Trophoblast cell (in vitro differentiated cells and primary cell): ENCODE measurements at regions not wholly inside any gene's neighbourhood (a gene's known extent, or its start where the extent isn't known, plus 50 kb on each side); places are given as distances from the start of the nearest gene placed in this dataset.

Experiments used
- DNase-seq, 2 donors: peaks; one replicate each; pipeline ENCODE4 v3.0.0-alpha.2; 2016
- H2AFZ ChIP-seq: 2 replicates; pipeline ENCODE4 v1.6.1; 2013; ENCODE audit warnings: low read length, moderate library complexity, mild to moderate bottlenecking; ENCODE audit not compliant: insufficient read depth, poor library complexity
- H2AK5ac ChIP-seq: 2 replicates; pipeline ENCODE4 v1.6.1; 2013; ENCODE audit warnings: mild to moderate bottlenecking, low read length
- H2BK120ac ChIP-seq: 2 replicates; pipeline ENCODE4 v1.6.1; 2013; ENCODE audit warnings: low read length, mild to moderate bottlenecking, moderate library complexity; ENCODE audit not compliant: insufficient read depth, poor library complexity
- H2BK12ac ChIP-seq: 2 replicates; pipeline ENCODE4 v1.6.1; 2013; ENCODE audit warnings: mild to moderate bottlenecking, low read length, moderate library complexity
- H2BK5ac ChIP-seq: 2 replicates; pipeline ENCODE4 v1.6.1; 2013; ENCODE audit warnings: low read length, low read depth, moderate library complexity, mild to moderate bottlenecking; ENCODE audit not compliant: poor library complexity
- H3K14ac ChIP-seq: 2 replicates; pipeline ENCODE4 v1.6.1; 2013; ENCODE audit warnings: mild to moderate bottlenecking, low read length
- H3K18ac ChIP-seq: 2 replicates; pipeline ENCODE4 v1.6.1; 2013; ENCODE audit warnings: mild to moderate bottlenecking, low read length
- H3K23ac ChIP-seq: 2 replicates; pipeline ENCODE4 v1.6.1; 2013; ENCODE audit warnings: low read length
- H3K27ac ChIP-seq: 2 replicates; pipeline ENCODE4 v1.5.1; 2013; ENCODE audit warnings: low read depth, mild to moderate bottlenecking, inconsistent platforms, low read length, moderate library complexity
- H3K27me3 ChIP-seq: 2 replicates; pipeline ENCODE4 v1.6.1; 2013; ENCODE audit warnings: inconsistent platforms, mild to moderate bottlenecking, low read length, moderate library complexity; ENCODE audit not compliant: insufficient read depth
- H3K36me3 ChIP-seq, 2 experiments: 1 replicate in 1 of 2; 2 replicates in 1 of 2; pipeline ENCODE4 v1.6.1; 2013; ENCODE audit warnings: low read length in 2 of 2, mild to moderate bottlenecking in 2 of 2, moderate library complexity in 1 of 2; ENCODE audit not compliant: insufficient read depth in 2 of 2, control insufficient read depth in 1 of 2
- H3K4ac ChIP-seq: 2 replicates; pipeline ENCODE4 v1.6.1; 2013; ENCODE audit warnings: low read depth, mild to moderate bottlenecking, low read length, moderate library complexity
- H3K4me1 ChIP-seq, 2 experiments: 1 replicate in 1 of 2; 2 replicates in 1 of 2; pipeline ENCODE4 v1.6.1; 2013; ENCODE audit warnings: low read length in 2 of 2, mild to moderate bottlenecking in 2 of 2, moderate library complexity in 1 of 2; ENCODE audit not compliant: insufficient read depth in 2 of 2, control insufficient read depth in 1 of 2
- H3K4me2 ChIP-seq: 2 replicates; pipeline ENCODE4 v1.6.1; 2013; ENCODE audit warnings: inconsistent platforms, mild to moderate bottlenecking, low read length, moderate library complexity
- H3K4me3 ChIP-seq: 2 replicates; pipeline ENCODE4 v1.5.1; 2013; ENCODE audit warnings: mild to moderate bottlenecking, low read depth, low read length, inconsistent platforms
- H3K79me1 ChIP-seq: one replicate; pipeline ENCODE4 v1.6.1; 2013; ENCODE audit warnings: low read length
- H3K79me2 ChIP-seq: 2 replicates; pipeline ENCODE4 v1.6.1; 2013; ENCODE audit warnings: low read length, mild to moderate bottlenecking; ENCODE audit not compliant: control insufficient read depth, insufficient read depth, poor library complexity
- H3K9ac ChIP-seq: 2 replicates; pipeline ENCODE4 v1.6.1; 2013; ENCODE audit warnings: mild to moderate bottlenecking, low read length
- H3K9me3 ChIP-seq: 2 replicates; pipeline ENCODE4 v1.6.1; 2013; ENCODE audit warnings: low read depth, mild to moderate bottlenecking, control low read depth, inconsistent platforms, low read length; ENCODE audit not compliant: insufficient read depth
- H4K12ac ChIP-seq: 2 replicates; pipeline ENCODE4 v1.6.1; 2013; ENCODE audit warnings: low read depth, mild to moderate bottlenecking, low read length, moderate library complexity
- H4K8ac ChIP-seq: 2 replicates; pipeline ENCODE4 v1.6.1; 2013; ENCODE audit warnings: low read depth, mild to moderate bottlenecking, low read length, moderate library complexity
- H4K91ac ChIP-seq: one replicate; pipeline ENCODE4 v1.6.1; 2013; ENCODE audit warnings: low read depth, mild to moderate bottlenecking, low read length, moderate library complexity
- WGBS: extraction: QIAGEN DNeasy Blood & Tissue Kit; methylation state at CpG from one replicate; pipeline ENCODE4 v1.1.7; 2013; ENCODE audit warnings: missing lambda C conversion rate; ENCODE audit not compliant: insufficient read length, insufficient coverage; ENCODE audit errors: extremely low coverage; 5-methylcytosine and 5-hydroxymethylcytosine counted together

DNA sequence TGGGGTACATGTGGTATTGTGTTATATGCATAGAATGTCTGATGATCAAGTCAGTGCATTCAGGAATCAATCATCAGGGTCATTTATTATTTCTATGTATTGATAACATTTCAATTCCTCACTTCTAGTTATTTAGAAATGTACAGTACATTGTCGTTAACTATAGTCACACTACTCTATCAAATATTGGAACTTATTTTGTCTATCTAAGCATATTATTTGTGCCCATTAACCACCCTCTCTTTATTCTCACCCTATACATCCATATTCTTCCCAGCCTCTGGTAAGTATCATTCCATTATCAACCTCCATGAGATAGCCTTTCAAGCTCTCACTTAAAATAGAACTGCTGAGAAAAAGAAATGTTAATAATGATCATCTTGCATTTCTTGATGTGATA lies 596.5 kb upstream of the POT1 start:
- Histone ChIP-seq H3K79me1 (no peaks in the 10 kb centered on the region), H3K27ac (no peak overlapping the region), H2AK5ac (no peak overlapping the region), H2BK5ac (no peak overlapping the region), H3K4ac (no peak overlapping the region), H4K8ac (no peak overlapping the region), H3K23ac (no peak overlapping the region), H2BK12ac (no peak overlapping the region), H3K27me3 (no peaks in the 10 kb centered on the region), H2AFZ (no peak overlapping the region), H3K14ac (no peak overlapping the region), H3K79me2 (no peaks in the 10 kb centered on the region), H3K9me3 (no peaks in the 10 kb centered on the region), H3K4me3 (no peak overlapping the region), H4K12ac (no peak overlapping the region), H4K91ac (no peak overlapping the region), H3K4me2 (no peak overlapping the region), H3K18ac (no peak overlapping the region), H2BK120ac (no peak overlapping the region), H3K36me3 (no peaks in the 10 kb centered on the region), H3K4me1 (no peaks in the 10 kb centered on the region), H3K9ac (no peak overlapping the region)
- no peak for DNase-seq
- no CpG with 5 or more reads among the region's 1 CpG for WGBS

DNA sequence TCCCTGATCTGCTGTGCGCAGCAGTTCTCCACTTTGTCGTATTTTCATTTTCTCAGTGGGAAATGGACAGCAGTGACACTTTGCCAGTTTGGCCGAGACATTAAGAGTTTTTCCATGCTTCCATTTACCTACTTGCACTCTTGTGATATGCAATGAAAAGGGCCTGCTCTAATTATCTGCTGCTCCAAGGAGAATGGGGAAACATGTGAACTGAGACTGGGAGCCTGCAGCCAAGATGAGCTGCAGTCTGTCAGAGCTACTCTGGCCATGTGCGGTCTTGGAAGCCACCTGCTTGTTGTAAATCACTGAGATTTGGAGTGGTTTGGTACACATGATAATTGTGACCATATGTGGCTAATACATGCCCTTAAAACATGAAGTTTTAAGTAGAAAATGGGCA lies 586.6 kb upstream of the POT1 start:
- H3K36me3 ChIP-seq, result no peaks in the 10 kb centered on the region
- no peak overlapping the region for H2AK5ac ChIP-seq
- no peaks in the 10 kb centered on the region for H3K79me2 ChIP-seq
- no peaks in the 10 kb centered on the region for H3K79me1 ChIP-seq
- H4K8ac ChIP-seq, result no peak overlapping the region
- H3K27me3 ChIP-seq, result no peaks in the 10 kb centered on the region
- H3K9me3 ChIP-seq, result no peaks in the 10 kb centered on the region
- no peak for DNase-seq
- H4K12ac ChIP-seq, result no peak overlapping the region
- no CpG with 5 or more reads among the region's 4 CpGs for WGBS
- no peak overlapping the region for H2BK12ac ChIP-seq
- no peak overlapping the region for H3K18ac ChIP-seq
- no peak overlapping the region for H2BK5ac ChIP-seq
- H4K91ac ChIP-seq, result no peak overlapping the region
- no peak overlapping the region for H3K14ac ChIP-seq
- H3K9ac ChIP-seq, result no peak overlapping the region
- H2AFZ ChIP-seq, result no peak overlapping the region
- H3K4me2 ChIP-seq, result no peak overlapping the region
- no peaks in the 10 kb centered on the region for H3K4me1 ChIP-seq
- H2BK120ac ChIP-seq, result no peak overlapping the region
- H3K27ac ChIP-seq, result no peak overlapping the region
- H3K23ac ChIP-seq, result no peak overlapping the region
- H3K4me3 ChIP-seq, result no peak overlapping the region
- no peak overlapping the region for H3K4ac ChIP-seq

DNA sequence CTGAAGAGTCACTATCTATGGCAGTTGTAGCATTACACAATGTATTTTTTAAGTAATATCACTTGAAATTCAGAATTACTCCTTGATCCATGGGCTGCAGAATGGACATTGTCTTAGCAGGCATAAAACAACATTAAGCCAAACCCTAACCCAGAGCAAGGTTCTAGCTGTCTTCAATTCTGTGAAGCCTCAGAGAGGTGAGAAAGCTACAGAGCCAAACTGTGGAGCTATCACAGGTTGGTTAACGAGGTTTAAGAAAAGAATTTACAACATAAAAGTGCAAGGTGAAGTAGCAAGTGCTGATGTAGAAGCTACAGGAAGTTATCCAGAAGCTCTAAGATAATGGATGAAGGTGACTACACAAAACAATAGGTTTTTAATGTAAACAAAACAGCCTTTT lies 582.7 kb upstream of the POT1 start:
- DNase-seq, result no peak
- Histone ChIP-seq H4K12ac (no peak overlapping the region), H3K14ac (no peak overlapping the region), H2BK5ac (no peak overlapping the region), H3K9me3 (no peaks in the 10 kb centered on the region), H4K8ac (no peak overlapping the region), H3K36me3 (no peaks in the 10 kb centered on the region), H4K91ac (no peak overlapping the region), H3K23ac (no peak overlapping the region), H3K18ac (no peak overlapping the region), H3K27ac (no peak overlapping the region), H3K79me1 (no peaks in the 10 kb centered on the region), H3K4me3 (no peak overlapping the region), H2BK12ac (no peak overlapping the region), H3K4me1 (no peaks in the 10 kb centered on the region), H2AK5ac (no peak overlapping the region), H3K4ac (no peak overlapping the region), H2BK120ac (no peak overlapping the region), H3K9ac (no peak overlapping the region), H3K4me2 (no peak overlapping the region), H3K79me2 (no peaks in the 10 kb centered on the region), H2AFZ (no peak overlapping the region), H3K27me3 (no peaks in the 10 kb centered on the region)
- WGBS, result no CpG with 5 or more reads among the region's 1 CpG

DNA sequence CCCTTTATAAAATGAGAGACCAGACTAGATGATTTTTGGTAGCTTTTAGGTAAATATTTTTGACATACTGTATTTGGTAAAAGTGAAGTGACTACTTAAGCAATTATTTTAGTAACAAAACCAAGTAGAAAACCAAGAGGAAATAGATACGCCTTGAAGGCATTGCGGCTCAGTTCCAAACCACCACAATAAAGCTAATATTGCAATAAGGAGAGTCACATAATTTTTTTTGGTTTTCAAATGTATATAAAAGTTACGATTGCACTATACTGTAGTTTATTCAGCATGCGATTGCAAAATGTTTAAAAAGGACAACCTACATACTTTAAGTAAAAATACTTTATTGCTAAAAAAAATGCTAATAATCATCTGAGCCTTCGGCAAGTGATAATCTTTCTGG lies 581.7 kb upstream of the POT1 start:
- no peak overlapping the region for H3K4me3 ChIP-seq
- H4K91ac ChIP-seq, result no peak overlapping the region
- H3K14ac ChIP-seq, result no peak overlapping the region
- no peak overlapping the region for H3K23ac ChIP-seq
- WGBS, result no CpG with 5 or more reads among the region's 5 CpGs
- H3K36me3 ChIP-seq, result no peaks in the 10 kb centered on the region
- no peak overlapping the region for H3K18ac ChIP-seq
- no peak overlapping the region for H3K4ac ChIP-seq
- no peaks in the 10 kb centered on the region for H3K79me2 ChIP-seq
- H3K27me3 ChIP-seq, result no peaks in the 10 kb centered on the region
- H3K4me2 ChIP-seq, result no peak overlapping the region
- no peak overlapping the region for H2BK120ac ChIP-seq
- H3K9me3 ChIP-seq, result no peaks in the 10 kb centered on the region
- no peak for DNase-seq
- no peak overlapping the region for H3K9ac ChIP-seq
- peaks cover 0 to under 1% of the 10 kb centered on the region in 2 experiments for H3K4me1 ChIP-seq
- H2AFZ ChIP-seq, result no peak overlapping the region
- H4K8ac ChIP-seq, result no peak overlapping the region
- no peaks in the 10 kb centered on the region for H3K79me1 ChIP-seq
- H4K12ac ChIP-seq, result no peak overlapping the region
- no peak overlapping the region for H3K27ac ChIP-seq
- H2BK12ac ChIP-seq, result no peak overlapping the region
- H2AK5ac ChIP-seq, result no peak overlapping the region
- no peak overlapping the region for H2BK5ac ChIP-seq
